T follicular helper cell (primary cell): ENCODE measurements at regions not wholly inside any gene's neighbourhood (a gene's known extent, or its start where the extent isn't known, plus 50 kb on each side); places are given as distances from the start of the nearest gene placed in this dataset.

Experiments
- DNase-seq: peaks from one replicate; pipeline ENCODE4 v3.0.0-alpha.2; 2020; ENCODE audit warnings: low read depth

DNA sequence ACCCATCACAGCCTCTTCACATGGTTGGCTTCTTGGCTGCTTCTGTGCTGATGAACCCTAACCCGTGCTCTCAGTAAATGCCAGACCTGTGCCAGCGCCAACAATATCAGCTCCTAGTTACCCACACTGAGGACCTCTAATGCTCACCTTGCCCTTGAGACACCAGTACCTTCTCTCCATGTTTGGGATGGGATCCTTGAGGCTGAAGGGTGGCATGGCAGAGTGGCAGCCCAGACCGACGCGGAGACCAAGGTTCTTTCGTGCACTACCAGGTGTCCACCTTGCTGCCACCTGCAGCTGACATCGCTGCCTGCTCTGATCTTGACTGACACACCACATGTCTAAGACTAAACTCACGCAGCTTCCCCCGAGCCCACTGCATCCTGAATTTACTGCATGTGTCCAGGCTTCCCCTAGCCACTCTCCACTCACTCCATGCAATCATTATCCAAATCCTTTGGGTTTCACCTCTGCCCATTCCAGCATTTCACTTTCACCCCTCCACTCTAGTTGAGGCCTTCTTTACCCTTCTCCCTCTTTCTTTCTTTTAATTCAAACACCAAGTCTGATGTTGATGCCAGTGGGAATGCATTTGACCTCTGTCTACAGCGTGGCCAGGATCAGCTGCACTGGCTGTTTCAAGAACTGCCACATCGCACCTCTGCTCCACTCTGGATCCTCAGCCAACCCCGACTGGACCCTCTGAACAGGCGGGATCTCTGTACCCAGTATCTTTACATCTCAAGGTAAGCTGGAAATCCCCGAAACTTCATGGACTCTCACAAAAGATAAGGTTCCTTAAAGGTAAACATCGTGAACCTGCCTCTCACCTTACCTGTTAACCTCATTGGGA is 294.9 kb downstream of the GLRX3 start:
- no peak for DNase-seq

GRCh38 chr10:130432271-130432670 is 296.1 kb downstream of the GLRX3 start:
- DNase-seq: no peak

- DNase-seq: no peak
Measured at GRCh38 chr10:130432850-130433249, 296.7 kb downstream of the GLRX3 start.

DNA sequence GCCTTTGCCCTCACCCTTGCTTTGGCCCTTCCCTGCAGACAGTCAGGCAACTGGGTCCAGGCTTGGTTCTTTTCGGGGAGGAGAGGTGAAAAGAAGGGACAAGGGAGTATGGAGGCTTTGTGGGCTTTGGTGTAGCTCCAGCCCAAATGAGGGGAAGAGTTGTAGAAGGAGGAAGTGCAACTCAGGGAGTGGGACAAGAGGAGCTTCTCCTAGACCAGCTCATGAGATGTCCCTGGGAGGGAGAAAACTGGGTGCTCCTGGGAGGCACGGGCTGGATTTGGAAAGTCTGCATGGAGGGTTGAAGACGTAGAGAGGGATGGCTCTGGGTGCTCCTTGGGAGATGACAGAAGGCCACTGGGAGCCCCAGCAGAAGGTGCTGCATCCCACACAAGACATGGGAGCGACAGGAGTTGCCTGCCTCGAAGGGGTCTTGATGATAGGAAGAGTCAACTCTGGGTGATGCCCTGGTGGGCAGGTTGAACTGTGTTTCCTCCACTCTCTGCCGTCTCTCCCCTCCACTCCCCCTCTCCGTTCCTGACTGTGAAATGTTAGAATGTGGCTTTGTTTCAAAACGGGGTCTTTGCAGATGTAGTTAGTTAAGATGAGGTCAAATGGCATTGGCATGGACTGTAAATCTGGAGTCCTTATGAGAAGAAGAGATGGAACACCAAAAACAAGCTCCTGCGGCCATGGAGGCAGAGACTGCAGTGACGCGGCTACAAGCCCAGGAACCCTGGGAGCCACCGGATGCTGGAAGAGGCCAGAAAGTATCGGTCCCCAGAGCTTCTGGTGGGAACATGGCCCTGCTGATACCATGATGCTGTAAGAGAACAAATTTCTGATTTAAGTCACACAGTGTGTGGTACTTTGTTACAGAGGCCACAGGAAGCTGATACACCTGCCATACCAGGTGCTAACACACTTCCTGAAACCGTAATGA is 298.5 kb downstream of the GLRX3 start:
- no peak for DNase-seq

- DNase-seq: no peak
Measured at GRCh38 chr10:130435961-130436360, 299.8 kb downstream of the GLRX3 start.

DNA sequence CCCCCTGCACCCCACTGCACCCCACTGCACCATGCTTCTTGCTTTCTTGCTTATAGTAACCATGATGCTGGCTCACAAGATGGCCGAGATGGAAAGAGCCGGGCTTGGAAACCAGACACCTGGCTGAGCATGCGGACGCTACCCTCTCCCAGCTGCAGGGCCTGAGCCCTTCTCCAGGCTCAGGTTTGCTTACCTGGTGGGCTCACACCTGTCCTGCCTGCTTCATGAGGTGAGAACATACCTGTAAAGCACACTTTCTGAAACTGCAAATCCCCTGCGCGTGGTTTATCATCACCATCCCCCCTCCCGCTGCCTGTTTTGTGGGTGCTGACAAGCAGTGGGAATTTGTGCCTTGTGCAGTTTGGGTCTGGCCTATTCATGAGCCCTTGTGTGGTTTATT is 302.7 kb downstream of the GLRX3 start:
- DNase-seq: no peak

GRCh38 chr10:130439766-130440165 is 303.6 kb downstream of the GLRX3 start:
- no peak for DNase-seq

DNA sequence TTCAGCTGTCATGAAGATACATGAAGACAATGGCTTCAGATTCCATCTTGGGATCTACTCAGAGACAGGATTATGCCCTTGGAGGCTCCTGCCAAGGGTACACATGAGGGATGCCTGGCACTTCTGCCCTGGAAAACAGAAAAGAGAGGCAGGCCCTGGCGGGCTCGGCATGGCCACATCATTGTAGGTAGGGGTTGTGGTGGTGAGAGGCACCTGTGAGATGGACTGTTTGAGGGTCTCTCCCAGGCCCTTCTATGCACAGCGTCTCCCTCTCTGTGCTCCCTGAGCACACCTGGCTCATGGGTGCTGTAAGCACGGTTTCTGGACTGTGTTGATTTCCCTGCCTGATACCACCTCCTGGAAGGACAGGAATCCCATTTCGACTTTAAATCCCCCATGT is 304.3 kb downstream of the GLRX3 start:
- no peak for DNase-seq

DNA sequence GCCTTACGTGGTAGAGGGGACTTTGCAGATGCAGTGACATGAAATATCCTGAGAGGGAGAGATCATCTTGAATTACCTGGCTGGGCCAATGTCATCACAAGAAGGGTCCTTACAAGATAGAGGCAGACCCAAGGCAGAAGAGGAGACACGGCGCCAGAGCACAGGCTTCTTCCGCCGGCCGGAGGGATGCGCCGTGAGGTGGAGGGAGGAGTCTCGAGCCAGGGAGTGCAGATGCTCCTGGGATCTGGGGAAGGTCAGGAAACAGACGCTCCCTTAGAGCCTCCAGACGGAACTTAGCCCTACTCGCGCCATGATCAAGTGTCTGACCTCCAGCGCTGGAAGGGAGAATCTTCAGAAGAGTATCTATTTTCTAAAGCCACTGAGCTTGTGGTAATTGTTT is 304.8 kb downstream of the GLRX3 start:
- no peak for DNase-seq

DNA sequence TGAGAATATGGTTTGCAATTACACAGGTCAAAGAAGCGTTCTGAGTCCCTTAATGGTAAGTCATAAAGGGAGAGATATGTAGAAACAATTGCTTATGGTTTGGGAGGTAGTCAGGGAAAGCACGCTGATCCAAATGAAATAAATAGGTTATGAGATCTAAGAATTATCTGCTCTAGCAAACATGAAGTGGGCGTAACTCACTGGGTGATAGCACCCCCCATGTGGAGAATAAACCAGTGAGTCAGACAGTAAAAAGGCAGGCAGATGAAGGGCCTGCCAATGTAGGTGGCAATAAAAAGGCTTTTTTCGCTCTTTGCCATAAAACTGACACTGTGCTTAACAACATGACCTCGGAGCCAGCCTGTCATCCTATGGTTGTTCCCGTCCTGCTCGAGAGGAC is 306.9 kb downstream of the GLRX3 start:
- no peak for DNase-seq

GRCh38 chr10:130453036-130453720 is 317.0 kb downstream of the GLRX3 start:
- DNase-seq: no peak

GRCh38 chr10:130453721-130454542 is 317.7 kb downstream of the GLRX3 start:
- no peak for DNase-seq

- no peak for DNase-seq
Measured at GRCh38 chr10:130454543-130455000, 318.4 kb downstream of the GLRX3 start.

- DNase-seq: no peak
Measured at GRCh38 chr10:130455111-130455695, 319.0 kb downstream of the GLRX3 start.

GRCh38 chr10:130455791-130456190 is 319.6 kb downstream of the GLRX3 start:
- no peak for DNase-seq

- no peak for DNase-seq
Measured at GRCh38 chr10:130456616-130457015, 320.4 kb downstream of the GLRX3 start.

- DNase-seq: no peak
Measured at GRCh38 chr10:130458509-130458908, 322.3 kb downstream of the GLRX3 start.

- no peak for DNase-seq
Measured at GRCh38 chr10:130459011-130459410, 322.8 kb downstream of the GLRX3 start.

GRCh38 chr10:130459851-130460490 is 323.8 kb downstream of the GLRX3 start:
- no peak for DNase-seq

DNA sequence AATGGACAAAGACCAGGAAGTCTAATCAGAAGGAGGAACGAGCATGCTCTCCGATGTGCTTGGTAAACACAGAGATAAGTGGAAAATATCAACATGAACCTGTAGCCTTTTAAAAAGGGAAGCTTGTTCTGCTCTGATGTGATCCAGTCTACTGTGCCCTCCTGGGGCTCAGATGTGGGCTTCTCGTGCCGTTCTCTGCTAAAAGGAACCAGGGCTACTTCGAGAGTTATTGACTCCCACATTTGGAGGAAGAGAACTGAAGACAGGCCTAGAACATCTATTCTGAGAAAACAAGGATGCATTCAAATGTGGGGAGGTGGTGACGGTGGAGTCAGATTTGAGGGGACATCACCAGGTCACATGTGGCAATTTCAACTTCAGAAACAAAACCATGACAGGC is 325.4 kb downstream of the GLRX3 start:
- DNase-seq: no peak
